ENCODE measurements at regions not wholly inside any gene's neighbourhood (a gene's known extent, or its start where the extent isn't known, plus 50 kb on each side); places are given as distances from the start of the nearest gene placed in this dataset.

- TF ChIP-seq ELK1 (IDR thresholded peaks at IDR 0.05; ENCODE audit: low read depth, low read length) (no peak), EP300 (IDR thresholded peaks at IDR 0.05) (no peak), POLR2A (IDR thresholded peaks at IDR 0.05; ENCODE audit: low read length) (no peak), CTCF (IDR thresholded peaks at IDR 0.05) (no peak), REST (IDR thresholded peaks at IDR 0.05) (no peak), E2F6 (IDR thresholded peaks at IDR 0.05; ENCODE audit: borderline replicate concordance, low read depth) (no peak), EHF (CRISPR knock-in tag; IDR thresholded peaks at IDR 0.05) (no peak), MAX (IDR thresholded peaks at IDR 0.05) (no peak)
Observed at GRCh38 chr7:50848203-50848602, 65.5 kb upstream of the GRB10 start.

All from A549 (cell line).